ENCODE measurements at regions not wholly inside any gene's neighbourhood (a gene's known extent, or its start where the extent isn't known, plus 50 kb on each side); places are given as distances from the start of the nearest gene placed in this dataset.

DNA sequence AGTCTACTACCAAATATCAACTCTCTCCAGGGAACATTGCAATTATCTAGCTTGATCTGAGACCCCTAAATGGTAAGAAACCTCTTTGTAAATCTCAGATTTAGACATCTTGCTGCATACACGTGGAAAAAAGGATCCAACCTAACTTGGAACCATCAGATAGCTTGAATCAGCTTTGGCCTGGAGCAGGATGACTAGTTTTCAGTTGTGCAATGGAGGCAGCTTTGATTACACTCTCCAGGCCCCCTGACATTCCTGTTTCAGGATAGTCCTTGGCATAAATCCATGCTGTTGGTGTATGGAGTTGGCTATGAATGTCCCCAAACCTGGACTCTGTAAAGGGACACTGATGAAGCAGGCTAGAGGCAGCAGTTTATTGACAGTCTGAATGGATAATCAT is 1061.9 kb upstream of the TENM3 start:
- H2BK120ac ChIP-seq (ENCODE audit: low read depth, low read length) = no peak overlapping the region
- no peaks in the 10 kb centered on the region for H3K4me1 ChIP-seq (ENCODE audit: control insufficient read depth, insufficient read depth, low read length)
- H2BK5ac ChIP-seq (ENCODE audit: low read depth, low read length, poor library complexity, severe bottlenecking) = no peak overlapping the region
- ATAC-seq (ENCODE audit: low read depth) (no peak), DNase-seq (no peak)
- no peaks in the 10 kb centered on the region for H3K79me1 ChIP-seq (ENCODE audit: low read depth in 1 of 2, low read length in 2 of 2)
- no peak overlapping the region for H3K14ac ChIP-seq (replicated peaks; ENCODE audit: low read depth, low read length)
- H3K18ac ChIP-seq (ENCODE audit: low read depth, low read length) = no peak overlapping the region
- intact Hi-C loops (cut with micrococcal nuclease) (no loop called here), in situ Hi-C loops (cut with MboI; ENCODE audit: low sequenced_read_pairs) (no loop called here), dilution Hi-C loops (cut with HindIII; ENCODE audit: low sequenced_read_pairs, unreplicated experiment) (no loop called here)
- H3K9me3 ChIP-seq (ENCODE audit: control insufficient read depth, insufficient read depth, low read length) = 0 out of 2 replicates have a peak, but pooled peaks cover 2% of the 10 kb centered on the region
- H4K91ac ChIP-seq (ENCODE audit: insufficient read depth, low read depth, low read length) = no peak overlapping the region
- no peak overlapping the region for H3K4me2 ChIP-seq (ENCODE audit: low read depth, low read length)
- no peak overlapping the region for H2AK5ac ChIP-seq (ENCODE audit: low read depth, low read length)
- H3K9ac ChIP-seq (ENCODE audit: low read depth, low read length) = no peak overlapping the region
- no peak overlapping the region for H4K5ac ChIP-seq (ENCODE audit: low read depth, low read length)
- H4K20me1 ChIP-seq (ENCODE audit: insufficient read depth, low read length) = no peaks in the 10 kb centered on the region
- no TSS peak for BruUV-seq (replicated peaks)
- no peaks in the 10 kb centered on the region for H3K36me3 ChIP-seq (ENCODE audit: control insufficient read depth, insufficient read depth, low read length)
- no peak overlapping the region for H2BK15ac ChIP-seq (ENCODE audit: low read depth, low read length)
- H4K8ac ChIP-seq (ENCODE audit: low read depth in 2 of 2, low read length in 2 of 2) = no peak overlapping the region
- no peak overlapping the region for H2AFZ ChIP-seq (replicated peaks; ENCODE audit: low read length, poor library complexity)
- no peak overlapping the region for H3K4me3 ChIP-seq (ENCODE audit: insufficient read depth, low read depth, low read length)
- H3K9me1 ChIP-seq (ENCODE audit: insufficient read depth, low read length) = no peaks in the 10 kb centered on the region
- no peak overlapping the region for H3K23ac ChIP-seq (ENCODE audit: low read depth, low read length)
- no peak overlapping the region for H3K56ac ChIP-seq (ENCODE audit: extremely low read depth, insufficient read depth, low read length)
- POLR2A ChIA-PET (ENCODE audit: unreplicated experiment) = no interaction called here
- WGBS, 2 experiments (ENCODE audit: extremely low coverage in 2 of 2, insufficient read length in 1 of 2) = no CpG with 5 or more reads among the region's 1 CpG
- no peak overlapping the region for H3K27ac ChIP-seq (ENCODE audit: insufficient read depth, low read length)
- CTCF ChIA-PET = no interaction called here
- no peak overlapping the region for H2BK20ac ChIP-seq (ENCODE audit: low read depth, low read length)
- H2AK9ac ChIP-seq (replicated peaks; ENCODE audit: low read depth, low read length, poor library complexity) = no peak overlapping the region
- H3K27me3 ChIP-seq (ENCODE audit: control insufficient read depth, insufficient read depth, low read length) = no peaks in the 10 kb centered on the region
- TF ChIP-seq, protein P1, sequence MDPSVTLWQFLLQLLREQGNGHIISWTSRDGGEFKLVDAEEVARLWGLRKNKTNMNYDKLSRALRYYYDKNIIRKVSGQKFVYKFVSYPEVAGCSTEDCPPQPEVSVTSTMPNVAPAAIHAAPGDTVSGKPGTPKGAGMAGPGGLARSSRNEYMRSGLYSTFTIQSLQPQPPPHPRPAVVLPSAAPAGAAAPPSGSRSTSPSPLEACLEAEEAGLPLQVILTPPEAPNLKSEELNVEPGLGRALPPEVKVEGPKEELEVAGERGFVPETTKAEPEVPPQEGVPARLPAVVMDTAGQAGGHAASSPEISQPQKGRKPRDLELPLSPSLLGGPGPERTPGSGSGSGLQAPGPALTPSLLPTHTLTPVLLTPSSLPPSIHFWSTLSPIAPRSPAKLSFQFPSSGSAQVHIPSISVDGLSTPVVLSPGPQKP (IDR thresholded peaks at IDR 0.05; ENCODE audit: borderline replicate concordance, low read depth, low read length) = no peak
- TF ChIP-seq BHLHE40 (IDR thresholded peaks at IDR 0.05; ENCODE audit: low read depth, low read length) (no peak), CEBPB (IDR thresholded peaks at IDR 0.05; ENCODE audit: low read depth, low read length) (no peak), CHD1 (IDR thresholded peaks at IDR 0.05; ENCODE audit: low read depth, low read length) (no peak), FOS (IDR thresholded peaks at IDR 0.05; ENCODE audit: low read depth, low read length) (no peak), RAD21 (IDR thresholded peaks at IDR 0.05; ENCODE audit: low read length) (no peak), POLR2A (IDR thresholded peaks at IDR 0.05; ENCODE audit: low read depth, low read length) (no peak), RFX5 (IDR thresholded peaks at IDR 0.05; ENCODE audit: low read depth, low read length) (no peak), RCOR1 (IDR thresholded peaks at IDR 0.05; ENCODE audit: insufficient replicate concordance, low read length) (no peak), MAZ (IDR thresholded peaks at IDR 0.05; ENCODE audit: borderline replicate concordance, low read depth, low read length) (no peak), NFE2L2 (IDR thresholded peaks at IDR 0.05; ENCODE audit: low read depth, low read length) (no peak), MAFK (IDR thresholded peaks at IDR 0.05; ENCODE audit: low read depth, low read length) (no peak), SMC3 (IDR thresholded peaks at IDR 0.05; ENCODE audit: low read depth, low read length) (no peak), MXI1 (IDR thresholded peaks at IDR 0.05; ENCODE audit: borderline replicate concordance, low read depth, low read length) (no peak)
- TF ChIP-seq, protein P2, sequence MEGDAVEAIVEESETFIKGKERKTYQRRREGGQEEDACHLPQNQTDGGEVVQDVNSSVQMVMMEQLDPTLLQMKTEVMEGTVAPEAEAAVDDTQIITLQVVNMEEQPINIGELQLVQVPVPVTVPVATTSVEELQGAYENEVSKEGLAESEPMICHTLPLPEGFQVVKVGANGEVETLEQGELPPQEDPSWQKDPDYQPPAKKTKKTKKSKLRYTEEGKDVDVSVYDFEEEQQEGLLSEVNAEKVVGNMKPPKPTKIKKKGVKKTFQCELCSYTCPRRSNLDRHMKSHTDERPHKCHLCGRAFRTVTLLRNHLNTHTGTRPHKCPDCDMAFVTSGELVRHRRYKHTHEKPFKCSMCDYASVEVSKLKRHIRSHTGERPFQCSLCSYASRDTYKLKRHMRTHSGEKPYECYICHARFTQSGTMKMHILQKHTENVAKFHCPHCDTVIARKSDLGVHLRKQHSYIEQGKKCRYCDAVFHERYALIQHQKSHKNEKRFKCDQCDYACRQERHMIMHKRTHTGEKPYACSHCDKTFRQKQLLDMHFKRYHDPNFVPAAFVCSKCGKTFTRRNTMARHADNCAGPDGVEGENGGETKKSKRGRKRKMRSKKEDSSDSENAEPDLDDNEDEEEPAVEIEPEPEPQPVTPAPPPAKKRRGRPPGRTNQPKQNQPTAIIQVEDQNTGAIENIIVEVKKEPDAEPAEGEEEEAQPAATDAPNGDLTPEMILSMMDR (conservative IDR thresholded peaks at IDR 0.05; ENCODE audit: low read depth, low read length) = no peak
- TF ChIP-seq, protein P3, sequence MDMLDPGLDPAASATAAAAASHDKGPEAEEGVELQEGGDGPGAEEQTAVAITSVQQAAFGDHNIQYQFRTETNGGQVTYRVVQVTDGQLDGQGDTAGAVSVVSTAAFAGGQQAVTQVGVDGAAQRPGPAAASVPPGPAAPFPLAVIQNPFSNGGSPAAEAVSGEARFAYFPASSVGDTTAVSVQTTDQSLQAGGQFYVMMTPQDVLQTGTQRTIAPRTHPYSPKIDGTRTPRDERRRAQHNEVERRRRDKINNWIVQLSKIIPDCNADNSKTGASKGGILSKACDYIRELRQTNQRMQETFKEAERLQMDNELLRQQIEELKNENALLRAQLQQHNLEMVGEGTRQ (IDR thresholded peaks at IDR 0.05; ENCODE audit: low read depth, low read length) = no peak
- H3K4ac ChIP-seq (ENCODE audit: low read depth, low read length) = no peak overlapping the region

Data from IMR-90 (cell line).